ENCODE measurements at regions not wholly inside any gene's neighbourhood (a gene's known extent, or its start where the extent isn't known, plus 50 kb on each side); places are given as distances from the start of the nearest gene placed in this dataset.

DNA sequence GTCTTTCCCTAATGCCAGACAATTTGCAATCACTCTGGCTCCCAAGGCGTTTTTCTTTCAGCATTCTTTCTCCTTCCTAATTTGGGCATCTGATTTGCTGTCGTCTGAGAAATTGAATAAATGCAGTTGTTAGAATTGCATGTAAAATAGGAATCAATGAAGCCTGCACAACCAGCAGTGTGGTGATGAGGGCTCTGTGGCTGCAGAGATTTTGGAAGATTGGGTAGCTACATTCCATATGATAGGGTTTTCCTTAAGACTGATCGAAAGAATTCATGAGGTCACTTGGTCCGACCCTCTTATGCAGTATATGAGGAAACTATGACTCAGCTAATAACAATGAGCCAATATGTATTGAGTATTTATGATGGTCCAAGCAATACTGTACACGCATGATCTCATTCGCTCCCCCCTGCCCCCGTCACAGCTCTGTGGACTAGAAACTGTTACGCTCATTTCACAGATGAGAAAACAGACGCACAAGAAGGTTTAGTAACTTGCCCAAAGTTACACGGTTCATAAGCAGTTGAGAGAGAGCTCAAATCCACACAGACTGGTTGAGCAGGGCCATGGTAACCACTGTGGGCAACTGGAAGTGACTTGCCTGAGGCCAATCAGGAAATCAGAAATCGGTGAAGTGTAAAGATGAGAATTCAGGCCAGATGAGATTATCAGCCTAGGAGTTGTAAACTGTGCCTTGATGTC is 527.2 kb downstream of the GATA3 start:
- intact Hi-C loops (cut with DNase I), result no loop called here
- DNase-seq, result no peak

- no peak for DNase-seq
- intact Hi-C loops (cut with DNase I), result no loop called here
These were observed 528.6 kb downstream of the GATA3 start for GRCh38 chr10:8583096-8583495.

DNA sequence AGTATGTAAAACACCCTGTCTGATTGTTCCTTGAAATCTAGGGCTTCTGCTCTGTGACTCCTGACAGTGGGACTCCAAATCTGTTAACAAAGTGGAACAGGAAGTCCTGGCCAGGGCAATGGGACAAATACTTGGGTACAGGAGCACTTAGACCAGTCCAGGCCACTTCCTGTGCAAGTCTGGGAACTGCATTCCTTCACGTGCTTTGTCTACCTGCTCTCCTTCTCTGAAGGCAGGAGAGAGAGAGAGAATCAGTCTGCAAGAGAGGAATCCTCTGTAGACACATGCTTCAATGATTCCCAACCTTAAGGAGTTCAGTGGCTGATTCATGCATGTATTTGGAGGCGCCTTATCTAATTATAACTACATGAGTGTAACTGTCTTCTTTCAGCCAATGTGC is 530.2 kb downstream of the GATA3 start:
- intact Hi-C loops (cut with DNase I), result no loop called here
- no peak for DNase-seq

GRCh38 chr10:8586504-8586903 is 532.0 kb downstream of the GATA3 start:
- intact Hi-C loops (cut with DNase I), result no loop called here
- DNase-seq, result no peak

GRCh38 chr10:8588135-8588534 is 533.6 kb downstream of the GATA3 start:
- no peak for DNase-seq
- intact Hi-C loops (cut with DNase I), result no loop called here

DNA sequence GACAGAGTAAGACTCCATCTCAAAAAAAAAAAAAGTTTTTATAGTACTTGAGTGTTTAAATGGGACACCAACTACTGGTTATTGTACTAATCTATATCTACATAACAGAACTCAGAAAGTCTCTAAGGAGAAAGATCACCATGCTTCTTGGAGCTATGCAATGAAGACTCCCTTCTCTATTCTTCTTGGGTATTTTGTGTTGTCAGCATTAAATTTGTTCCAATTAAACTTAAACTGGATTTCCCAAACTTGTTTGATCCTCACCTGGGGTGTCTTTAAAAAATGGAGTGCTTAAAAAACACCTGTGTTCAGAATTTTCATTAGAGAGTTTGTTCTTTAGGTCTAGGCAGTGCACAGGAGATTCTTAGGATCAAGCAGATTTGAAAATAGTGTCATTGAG is 536.0 kb downstream of the GATA3 start:
- intact Hi-C loops (cut with DNase I), result no loop called here

DNA sequence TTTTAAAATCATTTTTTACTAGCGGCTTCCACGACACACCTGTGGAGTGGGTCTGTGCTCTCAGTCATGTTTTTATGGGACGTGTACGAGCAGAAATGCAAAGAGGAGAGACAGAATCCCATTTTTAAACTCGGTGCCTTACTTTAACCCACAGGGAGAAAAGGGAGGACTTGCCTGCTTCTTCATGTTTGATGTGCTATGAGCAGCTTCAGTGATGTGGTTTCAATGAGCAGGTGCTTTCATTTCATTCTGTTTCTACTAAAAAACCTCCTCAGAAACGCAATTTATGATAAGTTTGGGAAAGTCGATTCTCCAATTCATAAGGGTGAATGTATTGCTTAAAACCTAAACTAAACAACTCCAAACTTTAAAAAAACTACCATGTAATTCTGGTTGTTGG is 537.2 kb downstream of the GATA3 start:
- intact Hi-C loops (cut with DNase I), result no loop called here
- DNase-seq, result no peak

More for the DNA sequence above, 536.0 kb downstream of the GATA3 start:
- DNase-seq, result no peak

DNA sequence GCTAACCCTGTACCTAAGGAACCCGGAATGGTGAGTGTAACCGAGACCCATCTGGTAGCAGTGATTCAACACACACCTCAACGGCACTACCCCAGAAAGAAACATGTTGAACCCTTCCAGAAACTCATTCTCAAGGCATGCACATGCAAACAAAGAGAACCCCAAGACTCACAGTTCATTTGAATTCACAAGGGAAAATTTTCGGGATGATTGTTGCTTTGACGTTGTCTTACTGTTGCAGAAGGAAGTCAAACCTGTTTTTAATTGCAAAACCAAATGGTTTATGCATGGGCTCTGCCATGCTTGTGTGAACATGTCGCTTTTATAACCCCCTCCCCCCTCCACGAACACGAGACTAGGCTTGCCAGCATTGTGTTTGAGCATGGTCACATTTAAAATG is 539.7 kb downstream of the GATA3 start:
- intact Hi-C loops (cut with DNase I), result no loop called here
- DNase-seq, result no peak

GRCh38 chr10:8594711-8595110 is 540.2 kb downstream of the GATA3 start:
- intact Hi-C loops (cut with DNase I), result no loop called here
- no peak for DNase-seq

- intact Hi-C loops (cut with DNase I), result no loop called here
- DNase-seq, result no peak
These were observed 540.7 kb downstream of the GATA3 start for GRCh38 chr10:8595140-8595539.

- intact Hi-C loops (cut with DNase I), result no loop called here
- no peak for DNase-seq
These were observed 542.5 kb downstream of the GATA3 start for GRCh38 chr10:8596929-8597472.

GRCh38 chr10:8600192-8600591 is 545.7 kb downstream of the GATA3 start:
- intact Hi-C loops (cut with DNase I), result no loop called here

GRCh38 chr10:8602821-8603220 is 548.3 kb downstream of the GATA3 start:
- no peak for DNase-seq
- intact Hi-C loops (cut with DNase I), result no loop called here

More at GRCh38 chr10:8600192-8600591, 545.7 kb downstream of the GATA3 start:
- DNase-seq, result no peak

DNA sequence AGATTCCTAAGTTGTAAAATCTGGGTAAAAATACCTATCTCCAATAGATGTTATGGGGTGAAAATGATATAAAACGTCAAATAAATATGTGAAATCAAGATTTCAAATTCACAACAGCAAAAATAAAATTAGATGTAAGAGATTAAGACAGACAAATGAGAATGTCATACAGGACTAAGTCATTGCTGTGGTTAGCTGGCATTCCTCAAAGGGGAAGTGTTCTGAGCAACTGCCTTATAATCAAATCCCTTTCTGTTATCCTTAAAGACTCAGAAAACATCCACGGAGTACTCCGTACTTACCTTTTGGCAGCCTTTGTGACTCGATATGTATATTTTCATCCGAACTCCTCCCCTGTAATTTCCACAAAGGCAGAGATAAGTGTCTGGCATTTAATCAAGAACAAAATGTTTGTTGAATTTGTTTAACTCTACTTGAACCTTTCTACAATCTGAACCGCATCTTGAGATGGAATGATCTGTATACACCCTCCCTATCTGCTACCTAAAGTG is 559.6 kb downstream of the GATA3 start:
- intact Hi-C loops (cut with DNase I), result no loop called here
- no peak for DNase-seq

DNA sequence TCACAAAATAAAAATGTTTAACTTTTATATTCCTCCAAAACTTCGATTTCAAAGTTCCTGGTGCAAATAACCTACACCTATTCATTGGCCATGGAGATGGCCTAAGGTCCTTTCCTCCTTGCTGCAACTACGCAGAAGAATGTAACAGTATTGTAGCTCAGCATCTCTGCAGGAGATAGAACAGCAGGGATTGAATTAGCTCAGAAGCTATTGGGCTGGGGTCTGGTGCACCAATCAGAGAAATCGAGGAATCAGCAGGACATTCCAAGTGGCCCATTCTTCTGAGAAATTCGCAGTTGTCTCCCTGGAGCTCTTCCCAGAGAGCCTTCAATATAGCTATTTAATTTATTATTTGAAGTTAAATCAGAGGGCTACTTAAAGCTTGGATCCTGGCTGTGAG is 560.6 kb downstream of the GATA3 start:
- intact Hi-C loops (cut with DNase I), result no loop called here
- no peak for DNase-seq

DNA sequence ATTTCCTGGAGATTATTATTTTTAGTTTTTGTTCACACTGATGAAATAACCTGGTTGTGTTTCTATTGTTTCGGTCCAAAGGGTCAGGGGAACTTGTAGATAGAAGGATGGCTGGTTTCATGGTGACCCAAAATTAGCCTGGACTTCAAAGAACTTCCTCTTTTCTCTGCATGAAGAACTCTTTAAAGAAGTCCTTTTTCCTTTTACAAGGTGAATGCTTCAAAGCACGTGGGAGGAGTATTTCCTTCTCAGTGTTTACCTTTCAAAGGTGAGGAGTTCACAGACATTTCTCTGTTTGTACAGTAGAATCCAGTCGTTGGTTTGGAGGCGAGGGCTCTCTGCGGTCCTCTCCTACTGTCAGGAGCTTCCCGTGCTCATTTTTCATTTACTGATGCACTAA is 561.7 kb downstream of the GATA3 start:
- intact Hi-C loops (cut with DNase I), result no loop called here
- DNase-seq, result no peak

- intact Hi-C loops (cut with DNase I), result no loop called here
These were observed 563.3 kb downstream of the GATA3 start for GRCh38 chr10:8617792-8618191.

DNA sequence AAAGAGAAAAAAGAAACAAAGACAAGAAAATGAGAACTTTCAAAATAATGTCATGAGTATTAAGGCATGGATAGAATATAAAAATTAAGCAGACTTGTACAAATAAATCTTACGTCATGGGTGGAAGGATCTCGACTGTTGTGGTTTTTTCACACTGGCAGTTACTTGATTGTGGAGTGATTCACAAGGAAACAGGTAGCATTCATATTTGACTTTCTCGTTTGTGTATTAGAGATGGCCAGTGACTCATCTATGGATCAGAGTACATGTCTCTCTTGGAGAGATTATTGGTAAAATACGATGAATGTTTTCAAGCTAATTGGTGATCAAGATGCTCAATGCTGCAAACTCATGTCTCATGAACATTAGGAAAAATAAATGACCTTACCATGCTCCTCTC is 564.3 kb downstream of the GATA3 start:
- no peak for DNase-seq
- intact Hi-C loops (cut with DNase I), result no loop called here

More at GRCh38 chr10:8617792-8618191, 563.3 kb downstream of the GATA3 start:
- no peak for DNase-seq

DNA sequence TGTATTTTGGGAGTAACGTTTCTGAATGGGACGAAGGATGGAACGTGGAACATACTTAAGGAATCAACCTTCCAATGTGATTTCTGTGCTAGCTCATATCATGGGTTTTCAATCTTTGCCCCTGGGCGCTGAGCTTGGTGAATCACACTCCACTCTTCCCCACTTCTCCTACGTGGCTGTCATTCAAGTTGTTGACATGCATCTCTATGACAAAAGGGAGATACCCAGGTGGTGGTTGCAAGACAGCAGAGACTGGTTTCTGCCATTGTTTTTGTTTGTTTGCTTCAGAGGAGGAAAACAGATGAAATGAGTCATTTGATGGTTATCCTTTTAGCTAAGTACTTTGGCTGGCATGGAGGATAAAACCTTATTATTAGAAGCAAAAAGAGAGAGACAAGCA is 573.9 kb downstream of the GATA3 start:
- intact Hi-C loops (cut with DNase I), result no loop called here
- no peak for DNase-seq

DNA sequence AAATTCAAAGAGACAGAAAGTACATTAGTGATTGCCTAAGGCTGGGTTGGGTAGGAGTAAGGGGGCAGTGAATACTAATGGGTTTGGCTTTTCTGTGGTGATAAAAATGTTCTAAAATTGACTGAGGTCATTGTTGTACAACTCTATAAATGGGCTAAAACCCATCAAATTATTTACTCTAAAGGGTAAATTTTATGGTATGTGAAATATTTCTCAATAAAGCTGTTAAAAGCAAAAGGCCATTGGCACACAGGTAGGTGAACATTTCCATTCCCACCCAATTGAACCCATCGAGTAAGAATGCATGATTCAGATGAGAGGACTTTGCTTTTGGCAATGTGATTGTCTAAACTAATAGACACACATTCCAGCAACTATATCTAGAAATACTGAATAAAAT is 579.4 kb downstream of the GATA3 start:
- intact Hi-C loops (cut with DNase I), result no loop called here
- no peak for DNase-seq

DNA sequence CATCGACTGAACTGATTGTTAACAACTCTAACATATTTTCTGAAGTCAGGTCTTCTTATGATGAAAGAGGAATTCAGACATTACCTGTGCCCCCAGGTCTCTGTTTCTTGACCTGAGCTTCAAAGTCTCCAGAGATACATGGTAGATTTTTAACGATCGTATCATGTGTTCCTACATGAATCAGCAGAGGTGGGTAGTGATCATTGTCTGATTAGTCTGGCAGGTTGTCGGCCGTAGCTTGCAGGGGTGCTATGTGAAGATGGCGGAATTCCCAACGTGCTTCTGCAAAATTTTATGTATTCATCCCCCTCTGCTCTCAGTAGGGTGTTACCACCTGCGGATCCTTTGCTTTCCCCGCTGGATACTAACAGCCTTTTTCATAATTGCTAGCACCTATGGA is 581.9 kb downstream of the GATA3 start:
- DNase-seq, result no peak
- intact Hi-C loops (cut with DNase I), result no loop called here

- intact Hi-C loops (cut with DNase I), result no loop called here
- no peak for DNase-seq
These were observed 583.2 kb downstream of the GATA3 start for GRCh38 chr10:8637640-8638039.

Measured in posterior cingulate gyrus (tissue), 11 donors.